Chondrocyte (in vitro differentiated cells): ENCODE measurements at regions not wholly inside any gene's neighbourhood (a gene's known extent, or its start where the extent isn't known, plus 50 kb on each side); places are given as distances from the start of the nearest gene placed in this dataset.

Experiments used
- DNase-seq: peaks from one replicate; pipeline ENCODE4 v3.0.0; 2021; ENCODE audit warnings: mixed read lengths, low spot score
- H3K27ac Mint-ChIP-seq: one replicate; pipeline ENCODE4 v1.8.0; 2021; ENCODE audit warnings: mild to moderate bottlenecking, moderate library complexity, mixed read lengths; ENCODE audit not compliant: unreplicated experiment
- H3K27me3 Mint-ChIP-seq: 2 replicates; pipeline ENCODE4 v1.8.0; 2021; ENCODE audit warnings: low read depth, mixed read lengths
- H3K36me3 Mint-ChIP-seq: 2 replicates; pipeline ENCODE4 v1.8.0; 2021; ENCODE audit warnings: low read depth, mixed read lengths
- H3K4me1 Mint-ChIP-seq: 2 replicates; pipeline ENCODE4 v1.8.0; 2021; ENCODE audit warnings: low read depth, mild to moderate bottlenecking, mixed read lengths
- H3K4me3 Mint-ChIP-seq: one replicate; pipeline ENCODE4 v1.8.0; 2021; ENCODE audit warnings: mild to moderate bottlenecking, moderate library complexity, mixed read lengths; ENCODE audit not compliant: unreplicated experiment
- H3K9me3 Mint-ChIP-seq: 2 replicates; pipeline ENCODE4 v1.8.0; 2021; ENCODE audit warnings: low read depth, mixed read lengths
- CTCF ChIP-seq: fragments of 200-600 bp; sonication (generic); IDR thresholded peaks from 2 replicates; pipeline ENCODE4 v1.5.0; 2021; ENCODE audit warnings: antibody characterized with exemption, mild to moderate bottlenecking, moderate library complexity

GRCh38 chr6:141593311-141593710 lies 539.4 kb upstream of the GJE1 start:
- peaks cover 20% of the 10 kb centered on the region for H3K9me3 Mint-ChIP-seq
- H3K36me3 Mint-ChIP-seq: peaks cover 3% of the 10 kb centered on the region
- no peak for DNase-seq
- H3K27ac Mint-ChIP-seq: no peak overlapping the region
- H3K4me3 Mint-ChIP-seq: no peak overlapping the region
- H3K27me3 Mint-ChIP-seq: no peaks in the 10 kb centered on the region
- TF ChIP-seq CTCF: no peak
- H3K4me1 Mint-ChIP-seq: peaks cover 8% of the 10 kb centered on the region

- peaks cover 3% of the 10 kb centered on the region for H3K36me3 Mint-ChIP-seq
- TF ChIP-seq CTCF: no peak
These were observed 545.1 kb upstream of the GJE1 start for GRCh38 chr6:141587482-141588266.

GRCh38 chr6:141580988-141581552 lies 551.7 kb upstream of the GJE1 start:
- Mint-ChIP-seq H3K36me3 (no peaks in the 10 kb centered on the region), H3K4me3 (no peak overlapping the region), H3K4me1 (no peaks in the 10 kb centered on the region), H3K27me3 (no peaks in the 10 kb centered on the region), H3K27ac (no peak overlapping the region), H3K9me3 (no peaks in the 10 kb centered on the region)
- no peak for DNase-seq
- TF ChIP-seq CTCF: no peak

More at GRCh38 chr6:141587482-141588266, 545.1 kb upstream of the GJE1 start:
- Mint-ChIP-seq H3K4me1 (peaks cover 17% of the 10 kb centered on the region), H3K27ac (peak overlapping the region; percentile 10), H3K4me3 (no peak overlapping the region), H3K27me3 (no peaks in the 10 kb centered on the region), H3K9me3 (peaks cover 25% of the 10 kb centered on the region)
- DNase-seq: no peak

- no peaks in the 10 kb centered on the region for H3K4me1 Mint-ChIP-seq
- H3K27ac Mint-ChIP-seq: no peak overlapping the region
- DNase-seq: no peak
- H3K27me3 Mint-ChIP-seq: no peaks in the 10 kb centered on the region
- no peaks in the 10 kb centered on the region for H3K9me3 Mint-ChIP-seq
- TF ChIP-seq CTCF: no peak
- H3K36me3 Mint-ChIP-seq: no peaks in the 10 kb centered on the region
- no peak overlapping the region for H3K4me3 Mint-ChIP-seq
These were observed 552.6 kb upstream of the GJE1 start for GRCh38 chr6:141580131-141580530.

GRCh38 chr6:141576751-141577150 lies 556.0 kb upstream of the GJE1 start:
- Mint-ChIP-seq H3K27ac (no peak overlapping the region), H3K36me3 (no peaks in the 10 kb centered on the region), H3K4me3 (no peak overlapping the region), H3K9me3 (peaks cover 4% of the 10 kb centered on the region), H3K4me1 (no peaks in the 10 kb centered on the region), H3K27me3 (no peaks in the 10 kb centered on the region)
- DNase-seq: no peak
- no peak for TF ChIP-seq CTCF
